ENCODE measurements at regions not wholly inside any gene's neighbourhood (a gene's known extent, or its start where the extent isn't known, plus 50 kb on each side); places are given as distances from the start of the nearest gene placed in this dataset.

DNA sequence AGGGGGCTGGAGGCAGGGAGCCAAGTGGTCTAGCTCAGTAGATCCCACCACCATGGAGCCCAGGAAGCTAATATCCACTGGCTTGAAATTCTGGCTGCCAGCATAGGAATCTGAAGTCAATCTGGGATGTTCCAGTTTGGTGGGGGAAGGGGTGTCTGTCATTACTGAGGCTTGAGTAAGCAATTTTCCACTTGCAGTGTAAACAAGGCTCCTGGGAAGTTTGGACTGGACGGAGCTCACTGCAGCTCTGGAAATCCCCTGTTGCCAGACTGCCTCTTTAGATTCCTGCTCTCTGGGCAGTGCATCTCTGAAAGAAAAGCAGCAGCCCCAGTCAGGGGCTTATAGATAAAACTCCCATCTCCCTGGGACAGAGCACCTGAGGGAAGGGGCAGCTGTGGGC is 349.2 kb upstream of the KLHL1 start:
- TF ChIP-seq CTCF (IDR thresholded peaks at IDR 0.05) (no peak), POLR2A (IDR thresholded peaks at IDR 0.05) (no peak), POLR2AphosphoS5 (IDR thresholded peaks at IDR 0.05) (no peak)
